HEK293 (cell line): ENCODE measurements at regions not wholly inside any gene's neighbourhood (a gene's known extent, or its start where the extent isn't known, plus 50 kb on each side); places are given as distances from the start of the nearest gene placed in this dataset.

Experiments
- CTCF ChIA-PET: fragments of 350-600 bp; formaldehyde crosslinking; extraction: SDS; loops from one replicate; lab custom pipeline; 2021; ENCODE audit warnings: antibody characterized with exemption; lab: Yijun Ruan, JAX
- POLR2A ChIA-PET: fragments of 300-600 bp; formaldehyde crosslinking; extraction: SDS; loops from one replicate; lab custom pipeline; 2020; ENCODE audit warnings: antibody characterized with exemption, inconsistent platforms; lab: Yijun Ruan, JAX
- H3K27ac ChIP-seq: fragments of 200-500 bp; sonication (Bioruptor generic); 2 replicates; pipeline ENCODE4 v1.5.1; 2014; ENCODE audit warnings: low read depth, low read length, control low read depth, inconsistent platforms; ENCODE audit errors: extremely low read depth
- H3K36me3 ChIP-seq, 2 experiments: fragments of 200-500 bp in 1 of 2; sonication (Bioruptor generic) in 1 of 2; 1 replicate in 1 of 2; 2 replicates in 1 of 2; pipeline ENCODE4 v1.5.1; 2014 to 2017; ENCODE audit warnings: inconsistent platforms in 2 of 2, low read length in 2 of 2; ENCODE audit not compliant: control insufficient read depth in 2 of 2, insufficient read depth in 1 of 2
- H3K4me1 ChIP-seq: fragments of 200-500 bp; sonication (Bioruptor generic); 2 replicates; pipeline ENCODE4 v1.5.1; 2014; ENCODE audit warnings: mild to moderate bottlenecking, low read length, inconsistent platforms; ENCODE audit not compliant: control insufficient read depth, insufficient read depth
- H3K4me3 ChIP-seq: 2 replicates; pipeline ENCODE4 v1.5.1; 2011; ENCODE audit warnings: low read depth, mild to moderate bottlenecking, control low read depth, low read length, moderate library complexity
- H3K9me3 ChIP-seq: fragments of 200-500 bp; sonication (Bioruptor generic); 2 replicates; pipeline ENCODE4 v1.5.1; 2014; ENCODE audit warnings: low read depth, low read length, inconsistent platforms; ENCODE audit not compliant: control insufficient read depth, insufficient read depth
- BCL11A ChIP-seq: fragments of 450-650 bp; formaldehyde crosslinking; IDR thresholded peaks from 2 replicates; pipeline ENCODE4 v1.5.1; 2016; ENCODE audit warnings: low read depth, missing biosample characterization, missing genetic modification characterization
- FEZF1 ChIP-seq: fragments of 450-650 bp; formaldehyde crosslinking; IDR thresholded peaks from 2 replicates; pipeline ENCODE4 v1.5.1; 2016; ENCODE audit warnings: missing biosample characterization, missing genetic modification characterization
- KLF10 ChIP-seq: fragments of 450-650 bp; IDR thresholded peaks from 2 replicates; pipeline ENCODE4 v1.5.1; 2018; ENCODE audit warnings: missing biosample characterization, mild to moderate bottlenecking, missing genetic modification characterization
- OVOL3 ChIP-seq: fragments of 450-650 bp; formaldehyde crosslinking; IDR thresholded peaks from 2 replicates; pipeline ENCODE4 v1.5.1; 2016; ENCODE audit warnings: missing biosample characterization, missing genetic modification characterization
- PBX3 ChIP-seq: sonication (generic); formaldehyde crosslinking; IDR thresholded peaks from 2 replicates; pipeline ENCODE4 v1.8.1; 2022; ENCODE audit warnings: mild to moderate bottlenecking, moderate library complexity, missing genetic modification reagents
- PRDM1 ChIP-seq: fragments of 450-650 bp; formaldehyde crosslinking; IDR thresholded peaks from 2 replicates; pipeline ENCODE4; 2016; ENCODE audit warnings: missing biosample characterization, missing genetic modification characterization
- SALL2 ChIP-seq: fragments of 450-650 bp; formaldehyde crosslinking; IDR thresholded peaks from 2 replicates; pipeline ENCODE4 v1.5.0; 2017; ENCODE audit warnings: missing biosample characterization, mild to moderate bottlenecking, missing genetic modification characterization, borderline replicate concordance
- ZBTB1 ChIP-seq: fragments of 450-650 bp; formaldehyde crosslinking; IDR thresholded peaks from 2 replicates; pipeline ENCODE4 v1.5.1; 2016; ENCODE audit warnings: missing biosample characterization, missing genetic modification characterization
- ZBTB10 ChIP-seq: fragments of 450-650 bp; formaldehyde crosslinking; IDR thresholded peaks from 2 replicates; pipeline ENCODE4 v1.5.1; 2016; ENCODE audit warnings: missing biosample characterization, missing genetic modification characterization
- ZBTB7A ChIP-seq: fragments of 450-650 bp; formaldehyde crosslinking; IDR thresholded peaks from 2 replicates; pipeline ENCODE4 v1.5.1; 2016; ENCODE audit warnings: low read depth, missing biosample characterization, missing genetic modification characterization
- ZNF112 ChIP-seq: fragments of 450-650 bp; formaldehyde crosslinking; IDR thresholded peaks from 2 replicates; pipeline ENCODE4 v1.5.0; 2017; ENCODE audit warnings: missing biosample characterization, missing genetic modification characterization
- ZNF155 ChIP-seq: fragments of 450-650 bp; formaldehyde crosslinking; IDR thresholded peaks from 2 replicates; pipeline ENCODE4 v1.5.1; 2016; ENCODE audit warnings: missing biosample characterization, missing genetic modification characterization
- ZNF416 ChIP-seq: fragments of 450-650 bp; formaldehyde crosslinking; IDR thresholded peaks from 2 replicates; pipeline ENCODE4 v1.5.1; 2016; ENCODE audit warnings: missing biosample characterization, missing genetic modification characterization
- ZNF548 ChIP-seq: fragments of 450-650 bp; formaldehyde crosslinking; IDR thresholded peaks from 2 replicates; pipeline ENCODE4 v1.5.1; 2016; ENCODE audit warnings: missing biosample characterization, missing genetic modification characterization
- ZNF610 ChIP-seq: fragments of 450-650 bp; formaldehyde crosslinking; IDR thresholded peaks from 2 replicates; pipeline ENCODE4 v1.5.1; 2016; ENCODE audit warnings: missing biosample characterization, missing genetic modification characterization, borderline replicate concordance
- ZNF624 ChIP-seq: fragments of 450-650 bp; formaldehyde crosslinking; IDR thresholded peaks from 2 replicates; pipeline ENCODE4 v1.5.1; 2017; ENCODE audit warnings: missing biosample characterization, missing genetic modification characterization
- ZNF776 ChIP-seq: fragments of 450-650 bp; formaldehyde crosslinking; IDR thresholded peaks from 2 replicates; pipeline ENCODE4 v1.5.0; 2017; ENCODE audit warnings: missing biosample characterization, missing genetic modification characterization, borderline replicate concordance
- ZNF843 ChIP-seq: fragments of 450-650 bp; formaldehyde crosslinking; IDR thresholded peaks from 2 replicates; pipeline ENCODE4 v1.5.1; 2016; ENCODE audit warnings: missing biosample characterization, missing genetic modification characterization
- ZSCAN23 ChIP-seq: fragments of 450-650 bp; formaldehyde crosslinking; IDR thresholded peaks from 2 replicates; pipeline ENCODE4 v1.5.1; 2016; ENCODE audit warnings: missing biosample characterization, missing genetic modification characterization
- ZSCAN5A ChIP-seq: fragments of 450-650 bp; formaldehyde crosslinking; IDR thresholded peaks from 2 replicates; pipeline ENCODE4 v1.5.1; 2016; ENCODE audit warnings: missing biosample characterization, missing genetic modification characterization
- TF ChIP-seq, protein P1 (sequence below): fragments of 450-650 bp; formaldehyde crosslinking; IDR thresholded peaks from 2 replicates; pipeline ENCODE4 v1.5.1; 2017; ENCODE audit warnings: missing biosample characterization, missing genetic modification characterization
- TF ChIP-seq, protein P2 (sequence below): fragments of 450-650 bp; formaldehyde crosslinking; IDR thresholded peaks from 2 replicates; pipeline ENCODE4 v1.5.1; 2016; ENCODE audit warnings: missing biosample characterization, missing genetic modification characterization
- TF ChIP-seq, protein P3 (sequence below): fragments of 450-650 bp; IDR thresholded peaks from 2 replicates; pipeline ENCODE4 v1.5.1; 2018; ENCODE audit warnings: missing biosample characterization, missing genetic modification characterization
- TF ChIP-seq, protein P4 (sequence below): fragments of 450-650 bp; formaldehyde crosslinking; IDR thresholded peaks from 2 replicates; pipeline ENCODE4 v1.5.1; 2016; ENCODE audit warnings: missing biosample characterization, missing genetic modification characterization, borderline replicate concordance

DNA sequence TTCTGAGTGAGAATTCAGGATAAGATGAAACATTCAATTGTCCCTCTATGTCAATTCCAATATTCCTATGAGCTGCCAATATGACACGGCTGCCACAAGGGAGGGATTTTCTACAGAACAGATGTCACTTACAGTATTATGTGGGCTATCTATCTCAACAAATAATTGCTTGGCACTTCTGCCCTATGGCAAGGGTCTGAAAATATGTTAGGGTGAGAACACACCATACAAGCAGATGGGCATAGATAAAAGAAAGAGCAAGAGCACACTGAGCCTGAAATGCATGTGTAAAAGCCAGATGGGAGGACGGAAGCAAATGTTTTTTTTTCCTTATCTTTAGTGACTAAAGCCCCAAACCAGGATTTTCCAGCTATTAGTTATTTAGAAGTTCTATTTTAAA, 70.1 kb upstream of the TFEC start:
- Histone ChIP-seq H3K27ac (no peak overlapping the region), H3K36me3 (no peaks in the 10 kb centered on the region), H3K4me1 (no peaks in the 10 kb centered on the region), H3K4me3 (no peak overlapping the region)
- POLR2A ChIA-PET = no interaction called here
- TF ChIP-seq SALL2 (tag by site-specific recombination) (no peak), ZBTB7A (no peak), ZNF155 (tag by site-specific recombination) (no peak), ZNF548 (tag by site-specific recombination) (no peak), ZNF624 (tag by site-specific recombination) (no peak), BCL11A (tag by site-specific recombination) (no peak), ZBTB1 (tag by site-specific recombination) (no peak), FEZF1 (tag by site-specific recombination) (no peak), ZNF112 (tag by site-specific recombination) (no peak), ZNF776 (tag by site-specific recombination) (no peak), OVOL3 (tag by site-specific recombination) (no peak), ZNF416 (tag by site-specific recombination) (no peak), PRDM1 (tag by site-specific recombination) (no peak), ZBTB10 (no peak)
- TF ChIP-seq, protein P1, sequence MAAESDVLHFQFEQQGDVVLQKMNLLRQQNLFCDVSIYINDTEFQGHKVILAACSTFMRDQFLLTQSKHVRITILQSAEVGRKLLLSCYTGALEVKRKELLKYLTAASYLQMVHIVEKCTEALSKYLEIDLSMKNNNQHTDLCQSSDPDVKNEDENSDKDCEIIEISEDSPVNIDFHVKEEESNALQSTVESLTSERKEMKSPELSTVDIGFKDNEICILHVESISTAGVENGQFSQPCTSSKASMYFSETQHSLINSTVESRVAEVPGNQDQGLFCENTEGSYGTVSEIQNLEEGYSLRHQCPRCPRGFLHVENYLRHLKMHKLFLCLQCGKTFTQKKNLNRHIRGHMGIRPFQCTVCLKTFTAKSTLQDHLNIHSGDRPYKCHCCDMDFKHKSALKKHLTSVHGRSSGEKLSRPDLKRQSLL (tag by site-specific recombination) = no peak
- TF ChIP-seq, protein P2, sequence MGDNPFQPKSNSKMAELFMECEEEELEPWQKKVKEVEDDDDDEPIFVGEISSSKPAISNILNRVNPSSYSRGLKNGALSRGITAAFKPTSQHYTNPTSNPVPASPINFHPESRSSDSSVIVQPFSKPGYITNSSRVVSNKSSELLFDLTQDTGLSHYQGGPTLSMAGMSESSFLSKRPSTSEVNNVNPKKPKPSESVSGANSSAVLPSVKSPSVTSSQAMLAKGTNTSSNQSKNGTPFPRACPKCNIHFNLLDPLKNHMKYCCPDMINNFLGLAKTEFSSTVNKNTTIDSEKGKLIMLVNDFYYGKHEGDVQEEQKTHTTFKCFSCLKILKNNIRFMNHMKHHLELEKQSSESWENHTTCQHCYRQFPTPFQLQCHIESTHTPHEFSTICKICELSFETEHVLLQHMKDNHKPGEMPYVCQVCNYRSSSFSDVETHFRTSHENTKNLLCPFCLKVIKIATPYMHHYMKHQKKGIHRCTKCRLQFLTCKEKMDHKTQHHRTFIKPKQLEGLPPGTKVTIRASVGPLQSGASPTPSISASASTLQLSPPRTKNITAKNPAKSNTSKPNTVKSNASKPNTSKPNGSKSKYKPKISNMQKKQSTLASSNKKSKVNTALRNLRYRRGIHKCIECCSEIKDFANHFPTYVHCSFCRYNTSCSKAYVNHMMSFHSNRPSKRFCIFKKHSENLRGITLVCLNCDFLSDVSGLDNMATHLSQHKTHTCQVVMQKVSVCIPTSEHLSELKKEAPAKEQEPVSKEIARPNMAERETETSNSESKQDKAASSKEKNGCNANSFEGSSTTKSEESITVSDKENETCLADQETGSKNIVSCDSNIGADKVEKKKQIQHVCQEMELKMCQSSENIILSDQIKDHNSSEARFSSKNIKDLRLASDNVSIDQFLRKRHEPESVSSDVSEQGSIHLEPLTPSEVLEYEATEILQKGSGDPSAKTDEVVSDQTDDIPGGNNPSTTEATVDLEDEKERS (tag by site-specific recombination) = no peak
- TF ChIP-seq, all 188 proteins: peak for 0
- CTCF ChIA-PET = no interaction called here
- no peaks in the 10 kb centered on the region for H3K9me3 ChIP-seq

DNA sequence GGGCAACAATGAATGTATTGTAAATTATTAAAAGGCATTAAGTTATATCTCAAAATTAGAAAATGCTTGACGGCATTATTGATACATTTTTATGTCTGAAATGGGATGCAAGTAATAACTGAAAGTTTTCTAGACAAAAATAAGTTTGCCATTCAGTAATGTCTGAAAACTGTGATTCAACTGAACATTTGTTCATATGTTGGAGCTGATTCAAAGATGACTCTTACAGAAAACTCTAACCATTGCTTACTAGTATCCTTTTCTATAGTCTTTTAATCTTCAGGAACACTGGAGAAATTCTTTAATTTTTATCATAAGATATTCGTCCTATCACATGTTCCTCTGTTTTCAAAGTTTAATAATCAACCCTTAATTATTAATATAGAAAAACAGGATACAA, 71.1 kb upstream of the TFEC start:
- Histone ChIP-seq H3K36me3 (no peaks in the 10 kb centered on the region), H3K9me3 (no peaks in the 10 kb centered on the region), H3K27ac (no peak overlapping the region), H3K4me3 (no peak overlapping the region), H3K4me1 (no peaks in the 10 kb centered on the region)
- ChIA-PET CTCF (interaction anchor here (0.7 kb wide), 1 partner anchor 300 kb away, joined by 3 read pairs; no protein-coding TSS in a partner anchor), POLR2A (no interaction called here)
- TF ChIP-seq PBX3 (CRISPR knock-in tag) = no peak
- no peak for TF ChIP-seq ZNF843
- TF ChIP-seq, protein P3, sequence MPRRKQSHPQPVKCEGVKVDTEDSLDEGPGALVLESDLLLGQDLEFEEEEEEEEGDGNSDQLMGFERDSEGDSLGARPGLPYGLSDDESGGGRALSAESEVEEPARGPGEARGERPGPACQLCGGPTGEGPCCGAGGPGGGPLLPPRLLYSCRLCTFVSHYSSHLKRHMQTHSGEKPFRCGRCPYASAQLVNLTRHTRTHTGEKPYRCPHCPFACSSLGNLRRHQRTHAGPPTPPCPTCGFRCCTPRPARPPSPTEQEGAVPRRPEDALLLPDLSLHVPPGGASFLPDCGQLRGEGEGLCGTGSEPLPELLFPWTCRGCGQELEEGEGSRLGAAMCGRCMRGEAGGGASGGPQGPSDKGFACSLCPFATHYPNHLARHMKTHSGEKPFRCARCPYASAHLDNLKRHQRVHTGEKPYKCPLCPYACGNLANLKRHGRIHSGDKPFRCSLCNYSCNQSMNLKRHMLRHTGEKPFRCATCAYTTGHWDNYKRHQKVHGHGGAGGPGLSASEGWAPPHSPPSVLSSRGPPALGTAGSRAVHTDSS = no peak
- TF ChIP-seq ZSCAN5A (tag by site-specific recombination) = no peak
- no peak for TF ChIP-seq KLF10
- TF ChIP-seq ZSCAN23 (tag by site-specific recombination) = no peak
- TF ChIP-seq, protein P4, sequence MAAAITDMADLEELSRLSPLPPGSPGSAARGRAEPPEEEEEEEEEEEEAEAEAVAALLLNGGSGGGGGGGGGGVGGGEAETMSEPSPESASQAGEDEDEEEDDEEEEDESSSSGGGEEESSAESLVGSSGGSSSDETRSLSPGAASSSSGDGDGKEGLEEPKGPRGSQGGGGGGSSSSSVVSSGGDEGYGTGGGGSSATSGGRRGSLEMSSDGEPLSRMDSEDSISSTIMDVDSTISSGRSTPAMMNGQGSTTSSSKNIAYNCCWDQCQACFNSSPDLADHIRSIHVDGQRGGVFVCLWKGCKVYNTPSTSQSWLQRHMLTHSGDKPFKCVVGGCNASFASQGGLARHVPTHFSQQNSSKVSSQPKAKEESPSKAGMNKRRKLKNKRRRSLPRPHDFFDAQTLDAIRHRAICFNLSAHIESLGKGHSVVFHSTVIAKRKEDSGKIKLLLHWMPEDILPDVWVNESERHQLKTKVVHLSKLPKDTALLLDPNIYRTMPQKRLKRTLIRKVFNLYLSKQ (tag by site-specific recombination) = no peak
- TF ChIP-seq ZNF610 (tag by site-specific recombination) = no peak
